Right cardiac atrium (tissue), 5 donors: ENCODE measurements at regions not wholly inside any gene's neighbourhood (a gene's known extent, or its start where the extent isn't known, plus 50 kb on each side); places are given as distances from the start of the nearest gene placed in this dataset.
A peak's percentile ranks its signal among the peaks of the same experiment; 100 is the strongest.

Source experiments
- ATAC-seq, 2 donors: fragments of 200-7000 bp; cut with Tn5 transposase; one replicate each; pipeline versions ENCODE4 v1.8.0 to v1.9.1; 2020; ENCODE audit warnings: moderate library complexity in 2 of 2, mild to moderate bottlenecking in 1 of 2
- DNase-seq, 3 donors: peaks; one replicate each; pipeline ENCODE4 v3.0.0-alpha.2; 2020
- H3K27ac ChIP-seq: one replicate; pipeline ENCODE4 v1.5.1; 2013; ENCODE audit warnings: mild to moderate bottlenecking, low read length, control low read depth, moderate library complexity
- H3K27me3 ChIP-seq: one replicate; pipeline ENCODE4 v1.6.1; 2013; ENCODE audit not compliant: control insufficient read depth, insufficient read depth
- H3K4me1 ChIP-seq: one replicate; pipeline ENCODE4 v1.6.1; 2013; ENCODE audit warnings: low read length; ENCODE audit not compliant: control insufficient read depth, insufficient read depth
- H3K4me3 ChIP-seq: one replicate; pipeline ENCODE4 v1.5.1; 2013; ENCODE audit warnings: low read length, control low read depth
- H3K9me3 ChIP-seq: one replicate; pipeline ENCODE4 v1.6.1; 2013; ENCODE audit warnings: low read length; ENCODE audit not compliant: control insufficient read depth
- WGBS: extraction: QIAGEN DNeasy Blood & Tissue Kit; methylation state at CpG from one replicate; pipeline ENCODE4 v1.1.7; 2013; 5-methylcytosine and 5-hydroxymethylcytosine counted together
- intact Hi-C, 4 donors: fragments of 100-400 bp; cut with DNase I; formaldehyde crosslinking; loops; one replicate each; pipeline versions ENCODE4 v1.11.0 to v1.14.0; 2022 to 2023
- donor health status: healthy with polysubstance abuse.
- donor health status: DM: no; HTN: yes; CAD: no.
- donor health status: DM: no; HTN: no; CAD: no.
- donor health status: DM: no; HTN: yes; CAD: no; lungs with severe emphysema.
- donor health status: DM: yes; HTN: yes; CAD: no.

DNA sequence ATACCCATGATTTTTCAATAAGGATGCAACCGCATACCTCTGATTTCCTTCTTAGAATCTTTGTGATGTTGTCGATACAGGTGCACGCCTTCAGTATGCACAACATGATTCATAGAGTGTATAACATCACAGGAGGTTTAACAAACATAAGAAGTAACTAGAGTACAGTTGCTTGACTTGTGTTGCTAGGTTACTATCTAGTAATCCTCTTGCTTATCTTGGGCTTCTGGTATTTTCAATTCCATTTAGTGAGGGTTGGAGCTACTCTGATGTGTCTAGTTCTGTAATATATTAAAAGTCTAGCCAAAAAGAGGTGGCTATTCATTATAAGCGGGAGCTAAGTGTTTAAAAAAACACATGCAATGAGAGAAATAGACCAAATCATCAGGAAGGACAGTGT, 85.5 kb upstream of the TENT5A start:
- Histone ChIP-seq H3K4me3 (no peak overlapping the region), H3K9me3 (no peaks in the 10 kb centered on the region), H3K27ac (no peak overlapping the region), H3K4me1 (no peaks in the 10 kb centered on the region), H3K27me3 (no peaks in the 10 kb centered on the region)
- no peak for DNase-seq
- ATAC-seq: peak; percentile 65 to 79
- 44% methylated on average over 4 of the region's 4 CpGs for WGBS
- intact Hi-C loops: loop anchor here in 1 of 4 donors (10.0 kb wide), 1 partner anchor 57 kb away; no protein-coding TSS in a partner anchor

DNA sequence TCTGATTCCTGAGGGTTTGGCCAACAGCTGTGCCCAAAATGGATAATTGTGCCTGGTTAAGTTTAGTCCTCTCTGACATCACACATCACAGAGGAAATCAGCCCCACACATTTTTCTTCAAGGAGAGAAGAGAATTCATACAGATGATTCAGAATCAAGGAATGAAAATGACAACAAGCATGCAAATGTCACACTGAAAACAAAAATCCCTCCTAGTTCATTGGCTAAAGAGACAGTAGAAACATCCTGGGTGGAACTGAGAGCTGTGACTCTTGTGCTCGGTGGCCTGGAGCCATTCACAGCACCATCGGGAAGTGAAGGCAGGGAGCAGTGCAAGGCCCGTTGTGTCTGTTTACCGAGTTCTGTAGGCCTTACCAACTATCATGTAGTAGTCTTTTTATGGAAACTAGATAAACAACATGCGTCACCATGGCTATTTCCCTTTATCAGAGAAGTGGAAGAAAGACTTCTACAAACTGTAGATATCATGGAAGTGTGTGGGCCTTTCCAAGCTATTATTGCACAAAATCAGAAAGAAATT, 81.7 kb upstream of the TENT5A start:
- Histone ChIP-seq H3K4me1 (no peaks in the 10 kb centered on the region), H3K9me3 (no peaks in the 10 kb centered on the region), H3K4me3 (no peak overlapping the region), H3K27me3 (no peaks in the 10 kb centered on the region), H3K27ac (peak overlapping the region; percentile 93)
- 16% methylated on average over 5 of the region's 5 CpGs for WGBS
- intact Hi-C loops: loop anchor here in 1 of 4 donors (10.0 kb wide), 1 partner anchor 61 kb away; no protein-coding TSS in a partner anchor
- peak; percentile 95 to 99 for ATAC-seq
- DNase-seq: peak; percentile 73 to 81 (median 74)

DNA sequence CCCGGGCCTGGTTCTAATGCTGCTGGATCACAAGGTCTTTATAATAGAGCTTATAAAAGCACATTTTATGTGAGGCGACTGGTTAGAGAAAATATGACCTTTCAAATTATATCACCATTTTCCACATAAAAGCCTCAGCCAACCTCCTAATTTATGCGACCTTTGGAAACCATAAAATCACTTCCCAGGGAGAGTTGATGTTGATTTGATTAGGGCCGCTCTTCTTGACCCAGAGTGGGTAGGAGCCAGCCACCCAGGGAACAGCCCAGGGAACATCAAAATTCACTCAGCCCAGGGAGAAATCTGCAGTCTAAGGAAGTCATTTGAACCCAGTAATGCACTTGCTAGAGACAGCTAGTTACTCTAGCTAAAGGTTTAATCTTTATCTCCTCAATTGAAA, 79.8 kb upstream of the TENT5A start:
- no peak overlapping the region for H3K27ac ChIP-seq
- H3K4me3 ChIP-seq: no peak overlapping the region
- intact Hi-C loops: loop anchor here in 1 of 4 donors (10.0 kb wide), 1 partner anchor 62 kb away; no protein-coding TSS in a partner anchor
- H3K4me1 ChIP-seq: no peaks in the 10 kb centered on the region
- H3K9me3 ChIP-seq: no peaks in the 10 kb centered on the region
- ATAC-seq (no peak), DNase-seq (no peak)
- H3K27me3 ChIP-seq: no peaks in the 10 kb centered on the region
- 87% methylated on average over 4 of the region's 4 CpGs for WGBS

DNA sequence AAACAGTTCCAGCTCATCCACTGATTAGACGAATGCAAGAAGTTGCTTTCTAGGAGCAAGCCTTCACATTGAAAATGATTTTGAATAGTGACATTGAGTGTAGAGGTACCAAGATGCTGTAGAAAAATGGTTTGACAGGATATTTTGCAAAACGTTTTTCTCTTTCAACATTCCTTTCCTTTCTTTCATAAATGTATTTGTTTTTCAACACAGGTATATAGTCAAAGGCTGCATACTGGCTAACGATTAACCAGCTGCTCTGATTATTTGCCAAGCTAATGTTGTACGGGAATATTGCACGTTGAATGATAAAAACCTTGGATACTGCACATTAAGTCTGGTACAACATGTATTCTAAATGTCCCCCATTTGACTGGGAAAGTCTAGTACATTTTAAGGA, 78.8 kb upstream of the TENT5A start:
- no peaks in the 10 kb centered on the region for H3K27me3 ChIP-seq
- no peak overlapping the region for H3K4me3 ChIP-seq
- ATAC-seq (no peak), DNase-seq (no peak)
- intact Hi-C loops: loop anchor here in 1 of 4 donors (10.0 kb wide), 1 partner anchor 64 kb away; no protein-coding TSS in a partner anchor
- 54% methylated on average over 5 of the region's 5 CpGs for WGBS
- H3K9me3 ChIP-seq: no peaks in the 10 kb centered on the region
- H3K4me1 ChIP-seq: no peaks in the 10 kb centered on the region
- no peak overlapping the region for H3K27ac ChIP-seq

DNA sequence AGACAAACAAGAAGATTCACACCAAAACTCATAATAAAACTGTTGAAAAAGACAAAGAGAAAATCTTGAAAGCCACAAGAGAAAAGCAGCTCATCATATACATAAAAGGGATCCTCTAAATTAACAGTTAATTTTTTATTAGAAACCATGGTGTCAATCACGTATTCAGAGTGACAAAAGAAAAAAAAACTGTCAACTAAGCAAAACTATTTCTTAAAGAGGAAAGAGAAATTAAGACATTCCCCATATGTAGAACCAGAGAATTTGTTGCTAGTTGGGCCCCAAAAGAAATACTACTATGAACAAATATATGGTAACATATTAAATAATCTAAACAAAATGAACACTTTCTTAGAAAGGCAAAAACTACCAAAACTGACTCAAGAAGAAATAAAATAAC, 74.3 kb upstream of the TENT5A start:
- H3K9me3 ChIP-seq: no peaks in the 10 kb centered on the region
- intact Hi-C loops: no loop called here
- no peaks in the 10 kb centered on the region for H3K27me3 ChIP-seq
- WGBS: 2% methylated on average over 1 of the region's 1 CpG
- H3K27ac ChIP-seq: no peak overlapping the region
- DNase-seq: no peak
- no peak for ATAC-seq
- no peak overlapping the region for H3K4me3 ChIP-seq
- H3K4me1 ChIP-seq: no peaks in the 10 kb centered on the region

DNA sequence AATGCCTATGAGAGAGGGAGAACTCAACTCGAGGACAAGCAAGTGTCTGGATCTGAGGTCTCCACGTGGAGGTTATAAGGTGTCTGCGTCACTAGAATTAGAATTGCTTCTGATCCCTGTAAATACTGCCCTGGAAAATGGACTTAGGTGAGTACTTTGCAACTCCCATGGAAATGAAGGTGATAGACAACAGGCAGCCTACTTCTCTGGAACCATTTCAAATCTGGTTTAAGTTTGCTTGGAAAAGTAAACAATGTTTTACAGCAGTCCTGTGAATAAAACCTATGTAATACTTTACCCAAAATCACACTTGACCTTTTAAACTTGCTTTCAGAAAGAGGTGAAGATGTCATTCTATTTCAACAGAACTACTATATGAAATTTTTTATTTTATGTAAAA, 70.1 kb upstream of the TENT5A start:
- no peak for DNase-seq
- H3K4me1 ChIP-seq: peaks cover 2% of the 10 kb centered on the region
- intact Hi-C loops: no loop called here
- no peak overlapping the region for H3K4me3 ChIP-seq
- 64% methylated on average over 3 of the region's 3 CpGs for WGBS
- H3K27ac ChIP-seq: no peak overlapping the region
- ATAC-seq: no peak
- no peaks in the 10 kb centered on the region for H3K27me3 ChIP-seq
- no peaks in the 10 kb centered on the region for H3K9me3 ChIP-seq

DNA sequence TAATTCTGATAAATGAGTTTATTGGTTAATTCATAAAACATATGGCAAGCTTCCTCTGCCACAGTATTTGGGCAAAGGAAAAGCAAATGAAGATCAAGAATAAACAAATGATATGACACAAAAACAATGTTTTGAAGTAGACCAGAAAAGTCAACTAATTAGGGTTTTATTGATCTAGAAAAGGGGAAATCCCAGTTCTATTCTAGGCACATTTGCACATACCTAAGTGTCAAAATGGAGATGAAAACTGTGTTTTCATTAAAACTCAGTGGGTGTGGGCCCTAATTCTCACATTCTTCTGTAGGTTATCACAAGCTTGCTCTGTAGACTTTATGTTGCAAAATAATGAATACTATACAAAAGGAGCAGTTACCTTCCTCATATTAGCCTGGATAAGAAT, 69.0 kb upstream of the TENT5A start:
- Histone ChIP-seq H3K4me1 (peaks cover 2% of the 10 kb centered on the region), H3K4me3 (no peak overlapping the region), H3K27me3 (no peaks in the 10 kb centered on the region), H3K27ac (no peak overlapping the region), H3K9me3 (no peaks in the 10 kb centered on the region)
- ATAC-seq (no peak), DNase-seq (no peak)
- intact Hi-C loops: no loop called here

DNA sequence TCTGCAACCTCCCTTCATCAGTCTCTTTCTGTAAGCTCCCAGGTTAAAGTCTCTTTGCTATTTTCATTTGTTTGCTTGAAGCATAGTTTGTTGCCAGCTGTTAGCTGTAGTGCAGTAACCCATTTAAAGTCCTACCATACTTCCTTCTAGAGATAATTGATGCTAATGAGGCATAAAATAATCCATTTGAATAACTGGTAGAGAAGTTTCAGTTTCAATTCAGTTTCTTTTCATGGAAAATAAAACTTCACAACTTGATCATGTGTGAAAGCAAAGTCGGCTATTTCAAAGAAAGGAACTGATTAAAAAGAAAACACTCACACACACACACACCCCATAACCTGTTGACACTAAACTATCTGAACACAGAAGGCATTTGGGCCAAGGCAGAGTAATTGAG, 68.5 kb upstream of the TENT5A start:
- Histone ChIP-seq H3K9me3 (no peaks in the 10 kb centered on the region), H3K4me1 (peaks cover 2% of the 10 kb centered on the region), H3K27ac (no peak overlapping the region), H3K27me3 (no peaks in the 10 kb centered on the region), H3K4me3 (no peak overlapping the region)
- 52% methylated on average over 1 of the region's 1 CpG for WGBS
- no peak for ATAC-seq
- intact Hi-C loops: no loop called here
- no peak for DNase-seq

DNA sequence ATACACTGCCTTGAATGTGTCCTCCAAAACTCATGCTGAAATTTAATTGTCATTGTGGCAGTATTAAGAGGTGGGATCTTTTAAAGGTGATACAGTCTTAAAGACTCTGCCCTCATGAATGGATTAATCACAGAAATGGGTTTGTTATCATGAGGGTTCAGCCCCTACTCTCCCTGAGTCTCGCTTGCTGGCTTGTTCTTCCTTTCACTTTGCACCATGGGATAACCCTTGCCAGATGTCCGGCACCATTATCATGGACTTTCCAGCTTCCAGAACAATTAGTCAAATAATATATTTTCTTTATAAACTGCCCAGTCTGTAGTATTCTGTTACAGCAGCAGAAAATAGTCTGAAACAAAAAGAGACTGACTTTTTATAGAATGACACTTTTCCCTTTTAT, 67.9 kb upstream of the TENT5A start:
- Histone ChIP-seq H3K27ac (no peak overlapping the region), H3K4me3 (no peak overlapping the region), H3K9me3 (no peaks in the 10 kb centered on the region), H3K27me3 (no peaks in the 10 kb centered on the region), H3K4me1 (peaks cover 2% of the 10 kb centered on the region)
- 56% methylated on average over 2 of the region's 2 CpGs for WGBS
- DNase-seq (no peak), ATAC-seq (no peak)
- intact Hi-C loops: no loop called here

DNA sequence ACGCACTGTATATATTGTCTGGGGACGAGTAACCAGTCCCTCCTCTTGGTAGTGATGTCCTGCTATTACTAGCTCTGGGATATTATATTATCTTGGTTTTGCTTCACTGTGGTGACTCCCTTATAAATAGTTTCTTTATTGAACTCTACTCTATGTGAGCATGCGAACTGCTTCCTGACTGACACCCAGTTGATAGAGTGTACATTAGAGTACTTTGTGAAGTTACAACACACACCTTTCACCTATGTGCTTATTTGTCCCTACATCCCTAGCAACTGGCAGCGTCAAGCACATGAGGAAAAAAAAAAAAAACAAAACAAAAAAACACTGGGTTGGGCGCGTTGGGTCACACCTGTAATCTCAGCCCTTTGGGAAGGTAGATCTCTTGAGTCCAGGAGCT, 67.3 kb upstream of the TENT5A start:
- DNase-seq (no peak), ATAC-seq (no peak)
- WGBS: 96% methylated on average over 6 of the region's 6 CpGs
- intact Hi-C loops: no loop called here
- no peak overlapping the region for H3K27ac ChIP-seq
- peaks cover 2% of the 10 kb centered on the region for H3K4me1 ChIP-seq
- no peaks in the 10 kb centered on the region for H3K9me3 ChIP-seq
- no peak overlapping the region for H3K4me3 ChIP-seq
- no peaks in the 10 kb centered on the region for H3K27me3 ChIP-seq

DNA sequence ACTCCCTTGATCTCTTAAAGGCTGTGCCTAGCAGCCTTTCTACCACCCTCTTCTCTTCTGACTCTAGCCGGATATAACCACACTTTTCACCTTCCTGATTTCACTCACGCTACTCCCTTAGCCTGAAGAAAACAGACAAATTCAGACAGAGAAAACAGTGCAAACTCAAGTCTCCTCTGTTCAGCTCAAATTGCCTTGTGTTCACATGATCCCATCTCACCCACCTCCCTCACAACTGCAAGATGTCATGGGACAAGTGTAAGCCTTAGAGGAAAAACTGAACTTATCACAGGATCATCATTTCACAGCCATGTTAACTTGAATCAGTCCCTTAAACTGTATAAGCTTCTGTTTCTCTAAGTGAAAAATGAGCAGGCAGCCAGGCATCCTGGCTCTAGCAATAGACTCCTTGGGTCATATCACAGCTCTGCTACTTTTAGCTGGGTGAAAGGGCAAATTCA, 66.5 kb upstream of the TENT5A start:
- 75% methylated on average over 2 of the region's 2 CpGs for WGBS

DNA sequence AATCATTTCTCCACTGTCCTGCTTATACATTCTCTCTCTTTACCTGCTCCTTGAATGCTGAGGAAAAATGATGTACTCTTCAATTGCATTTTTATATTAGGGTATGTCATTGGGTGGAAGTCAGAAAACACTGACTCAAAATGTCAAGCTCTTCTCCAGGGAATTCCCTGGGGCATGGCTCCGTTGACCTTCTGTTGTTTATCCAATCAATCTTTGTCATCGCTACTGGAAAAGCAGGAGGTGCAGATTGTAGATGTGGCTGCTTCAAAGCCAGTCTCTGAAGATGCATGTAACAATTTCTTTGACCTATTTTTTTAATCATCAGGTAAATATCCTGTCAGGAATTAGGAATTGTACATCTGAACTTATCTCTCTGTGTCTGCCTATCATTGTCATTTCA, 63.9 kb upstream of the TENT5A start:
- no peak overlapping the region for H3K27ac ChIP-seq
- H3K4me3 ChIP-seq: no peak overlapping the region
- no peaks in the 10 kb centered on the region for H3K9me3 ChIP-seq
- DNase-seq (no peak), ATAC-seq (no peak)
- H3K27me3 ChIP-seq: no peaks in the 10 kb centered on the region
- peaks cover 2% of the 10 kb centered on the region for H3K4me1 ChIP-seq
- 64% methylated on average over 2 of the region's 2 CpGs for WGBS
- intact Hi-C loops: no loop called here

More for the DNA sequence above, 66.5 kb upstream of the TENT5A start:
- intact Hi-C loops: no loop called here
- no peak for ATAC-seq
- no peak for DNase-seq
- H3K4me1 ChIP-seq: peaks cover 2% of the 10 kb centered on the region
- no peak overlapping the region for H3K27ac ChIP-seq
- no peaks in the 10 kb centered on the region for H3K27me3 ChIP-seq
- H3K9me3 ChIP-seq: no peaks in the 10 kb centered on the region
- no peak overlapping the region for H3K4me3 ChIP-seq
